Nephron (organoid): ENCODE measurements at regions not wholly inside any gene's neighbourhood (a gene's known extent, or its start where the extent isn't known, plus 50 kb on each side); places are given as distances from the start of the nearest gene placed in this dataset.

Experiments used
- H3K27ac Mint-ChIP-seq, 3 experiments: 2 replicates each; pipeline ENCODE4 v1.8.0; 2020; ENCODE audit warnings: mixed read lengths in 3 of 3, mild to moderate bottlenecking in 2 of 3, moderate library complexity in 1 of 3
- H3K27me3 Mint-ChIP-seq: 2 replicates; pipeline ENCODE4 v1.8.0; 2021; ENCODE audit warnings: low read depth, mild to moderate bottlenecking, moderate library complexity, mixed read lengths
- H3K36me3 Mint-ChIP-seq: 2 replicates; pipeline ENCODE4 v1.8.0; 2020; ENCODE audit warnings: low read depth, mixed read lengths
- H3K4me1 Mint-ChIP-seq: 2 replicates; pipeline ENCODE4 v1.8.0; 2020; ENCODE audit warnings: mixed read lengths
- H3K4me3 Mint-ChIP-seq, 3 experiments: 2 replicates each; pipeline ENCODE4 v1.8.0; 2020; ENCODE audit warnings: mild to moderate bottlenecking in 3 of 3, mixed read lengths in 3 of 3, moderate library complexity in 2 of 3
- H3K9me3 Mint-ChIP-seq: 2 replicates; pipeline ENCODE4 v1.8.0; 2020; ENCODE audit warnings: mixed read lengths
- CTCF ChIP-seq, 3 experiments: fragments of 200-600 bp; sonication (generic); IDR thresholded peaks; one replicate each; pipeline ENCODE4 v1.5.0; 2021; ENCODE audit warnings: antibody characterized with exemption in 3 of 3; ENCODE audit not compliant: unreplicated experiment in 3 of 3

- Mint-ChIP-seq H3K4me3 (no peak overlapping the region), H3K9me3 (peaks cover 5% of the 10 kb centered on the region), H3K27ac (no peak overlapping the region), H3K4me1 (peaks cover 2% of the 10 kb centered on the region), H3K27me3 (no peaks in the 10 kb centered on the region), H3K36me3 (peaks cover 9% of the 10 kb centered on the region)
- no peak for TF ChIP-seq CTCF (IDR thresholded peaks at IDR 0.05; ENCODE audit: unreplicated experiment in 3 of 3)
Observed at GRCh38 chr14:34070917-34071407, 120.1 kb upstream of the EGLN3 start.

- no peak for TF ChIP-seq CTCF (IDR thresholded peaks at IDR 0.05; ENCODE audit: unreplicated experiment in 3 of 3)
- peaks cover 5% of the 10 kb centered on the region for H3K4me1 Mint-ChIP-seq
- peaks cover 9% of the 10 kb centered on the region for H3K36me3 Mint-ChIP-seq
- peaks cover 5% of the 10 kb centered on the region for H3K9me3 Mint-ChIP-seq
- no peaks in the 10 kb centered on the region for H3K27me3 Mint-ChIP-seq
- no peak overlapping the region for H3K4me3 Mint-ChIP-seq
- no peak overlapping the region for H3K27ac Mint-ChIP-seq
Observed at GRCh38 chr14:34069854-34070582, 119.1 kb upstream of the EGLN3 start.

GRCh38 chr14:34067587-34067986 lies 116.7 kb upstream of the EGLN3 start:
- Mint-ChIP-seq H3K4me1 (peaks cover 20% of the 10 kb centered on the region), H3K27me3 (no peaks in the 10 kb centered on the region), H3K4me3 (no peak overlapping the region), H3K36me3 (peaks cover 4% of the 10 kb centered on the region), H3K27ac (no peak overlapping the region), H3K9me3 (peaks cover 3% of the 10 kb centered on the region)
- TF ChIP-seq CTCF (IDR thresholded peaks at IDR 0.05; ENCODE audit: unreplicated experiment in 3 of 3), result no peak

GRCh38 chr14:34065690-34066391 lies 115.0 kb upstream of the EGLN3 start:
- no peaks in the 10 kb centered on the region for H3K27me3 Mint-ChIP-seq
- H3K9me3 Mint-ChIP-seq, result no peaks in the 10 kb centered on the region
- H3K4me3 Mint-ChIP-seq, result no peak overlapping the region
- no peak for TF ChIP-seq CTCF (IDR thresholded peaks at IDR 0.05; ENCODE audit: unreplicated experiment in 3 of 3)
- H3K36me3 Mint-ChIP-seq, result no peaks in the 10 kb centered on the region
- no peak overlapping the region for H3K27ac Mint-ChIP-seq
- peaks cover 29% of the 10 kb centered on the region for H3K4me1 Mint-ChIP-seq

GRCh38 chr14:34065236-34065635 lies 114.4 kb upstream of the EGLN3 start:
- no peaks in the 10 kb centered on the region for H3K27me3 Mint-ChIP-seq
- peaks cover 31% of the 10 kb centered on the region for H3K4me1 Mint-ChIP-seq
- H3K27ac Mint-ChIP-seq, result no peak overlapping the region
- H3K36me3 Mint-ChIP-seq, result no peaks in the 10 kb centered on the region
- TF ChIP-seq CTCF (IDR thresholded peaks at IDR 0.05; ENCODE audit: unreplicated experiment in 3 of 3), result no peak
- no peaks in the 10 kb centered on the region for H3K9me3 Mint-ChIP-seq
- H3K4me3 Mint-ChIP-seq, result no peak overlapping the region
